Activated T-cell treated with anti-CD3 and anti-CD28 coated beads, Interleukin-2, amount 50 U/mL, for 72 hours (primary cell): ENCODE measurements at regions not wholly inside any gene's neighbourhood (a gene's known extent, or its start where the extent isn't known, plus 50 kb on each side); places are given as distances from the start of the nearest gene placed in this dataset.
"Not testable (repeated sequence)": the region's sequence is repeated elsewhere in the genome, so short reads cannot be mapped to it uniquely, and the experiment has no call there.

Source experiments
- ATAC-seq, 2 donors: fragments of 150-1000 bp; cut with Tn5 transposase; replicated peaks in 1 of 2; 2 replicates each; pipeline ENCODE4 v1.10.0; 2021; ENCODE audit warnings: moderate library complexity in 2 of 2, mild to moderate bottlenecking in 1 of 2
- DNase-seq, 2 donors: peaks; one replicate each; pipeline ENCODE4 v3.0.0; 2021 to 2022; ENCODE audit warnings: mixed read lengths in 1 of 2
- H3K27ac Mint-ChIP-seq: one replicate; pipeline ENCODE4 v1.8.0; 2022; ENCODE audit warnings: mild to moderate bottlenecking, moderate library complexity, mixed read lengths
- H3K27me3 Mint-ChIP-seq: one replicate; pipeline ENCODE4 v1.8.0; 2022; ENCODE audit warnings: low read depth, mixed read lengths
- H3K36me3 Mint-ChIP-seq, 2 donors: one replicate each; pipeline ENCODE4 v1.8.0; 2022; ENCODE audit warnings: mixed read lengths in 2 of 2, mild to moderate bottlenecking in 1 of 2; ENCODE audit not compliant: insufficient read depth in 2 of 2
- H3K4me1 Mint-ChIP-seq: one replicate; pipeline ENCODE4 v1.8.0; 2022; ENCODE audit warnings: low read depth, mixed read lengths
- H3K4me3 Mint-ChIP-seq, 2 donors: one replicate each; pipeline ENCODE4 v1.8.0; 2022; ENCODE audit warnings: mild to moderate bottlenecking in 2 of 2, mixed read lengths in 2 of 2, moderate library complexity in 2 of 2
- H3K9me3 Mint-ChIP-seq, 2 donors: one replicate each; pipeline ENCODE4 v1.8.0; 2022; ENCODE audit warnings: mixed read lengths in 2 of 2

DNA sequence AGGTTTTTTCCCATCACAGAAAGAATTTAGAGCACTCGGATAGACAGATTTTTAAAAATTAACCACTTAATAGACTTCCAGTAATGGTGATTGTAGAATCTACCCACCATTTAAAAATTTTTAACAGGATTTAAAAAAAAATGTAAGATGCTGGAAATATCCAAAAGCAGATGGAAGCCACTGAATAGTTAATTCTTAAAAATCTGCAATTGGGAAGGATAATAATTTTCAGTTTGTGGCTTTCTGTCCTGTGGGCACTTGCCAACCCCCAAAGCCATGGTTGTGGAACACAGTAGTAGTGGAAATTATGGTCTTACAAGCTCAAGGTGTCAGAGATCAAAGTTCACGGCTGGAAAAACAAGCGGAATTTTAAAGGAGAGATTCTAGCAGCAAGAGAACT is 101.0 kb upstream of the SP4 start:
- H3K9me3 Mint-ChIP-seq: peaks cover 2 to 4% of the 10 kb centered on the region in 2 donors
- H3K4me1 Mint-ChIP-seq: no peaks in the 10 kb centered on the region
- H3K27me3 Mint-ChIP-seq: no peaks in the 10 kb centered on the region
- DNase-seq (no peak), ATAC-seq (no peak)
- no peak overlapping the region for H3K27ac Mint-ChIP-seq
- H3K36me3 Mint-ChIP-seq: peaks cover 0 to 2% of the 10 kb centered on the region in 2 donors
- H3K4me3 Mint-ChIP-seq: no peak overlapping the region

DNA sequence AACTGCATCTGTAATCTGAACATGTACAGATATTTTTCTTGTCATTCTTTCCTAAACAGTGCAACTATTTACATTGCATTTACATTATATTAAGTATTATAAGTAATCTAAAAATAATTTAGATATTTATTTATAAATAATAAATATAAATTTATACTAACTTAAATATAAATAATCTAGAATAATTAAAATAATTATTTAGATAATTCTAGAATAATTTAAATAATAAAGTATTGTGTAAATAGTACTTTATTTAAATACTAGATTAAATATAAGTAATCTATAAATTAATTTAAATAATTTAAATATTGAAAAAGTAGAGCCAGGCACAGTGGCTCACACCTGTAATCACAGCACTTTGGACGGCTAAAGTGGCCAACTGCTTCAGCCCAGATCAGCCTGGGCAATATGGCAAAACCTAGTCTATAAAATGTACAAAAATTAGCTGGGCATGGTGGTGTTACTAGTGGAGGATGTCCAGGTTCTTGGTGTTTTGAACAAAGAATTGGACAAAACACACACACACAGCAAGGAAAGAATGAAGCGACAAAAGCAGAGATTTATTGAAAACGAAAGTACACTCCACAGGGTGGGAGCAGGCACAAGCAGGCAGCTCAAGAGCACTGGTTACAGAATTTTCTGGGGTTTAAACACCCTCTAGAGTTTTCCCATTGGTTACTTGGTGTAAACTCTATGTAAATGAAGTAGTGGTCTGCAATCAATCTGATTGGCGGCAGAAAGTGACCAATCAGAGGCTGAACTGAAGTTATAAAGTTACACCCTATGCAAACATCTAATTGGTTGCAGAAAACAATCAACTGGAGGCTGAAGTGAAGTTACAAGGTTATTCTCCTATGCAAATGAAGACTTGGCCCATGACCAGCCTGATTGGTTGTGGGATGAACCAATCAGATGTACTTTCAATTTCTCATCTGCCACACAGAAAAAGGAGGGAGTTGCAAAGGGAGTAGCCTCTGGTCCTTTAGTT is 100.2 kb upstream of the SP4 start:
- no peak overlapping the region for H3K27ac Mint-ChIP-seq
- DNase-seq: no peak
- no peaks in the 10 kb centered on the region for H3K27me3 Mint-ChIP-seq
- H3K36me3 Mint-ChIP-seq: peaks cover 0 to 2% of the 10 kb centered on the region in 2 donors
- peaks cover 2 to 4% of the 10 kb centered on the region in 2 donors for H3K9me3 Mint-ChIP-seq
- no peaks in the 10 kb centered on the region for H3K4me1 Mint-ChIP-seq
- ATAC-seq: no peak
- no peak overlapping the region for H3K4me3 Mint-ChIP-seq

DNA sequence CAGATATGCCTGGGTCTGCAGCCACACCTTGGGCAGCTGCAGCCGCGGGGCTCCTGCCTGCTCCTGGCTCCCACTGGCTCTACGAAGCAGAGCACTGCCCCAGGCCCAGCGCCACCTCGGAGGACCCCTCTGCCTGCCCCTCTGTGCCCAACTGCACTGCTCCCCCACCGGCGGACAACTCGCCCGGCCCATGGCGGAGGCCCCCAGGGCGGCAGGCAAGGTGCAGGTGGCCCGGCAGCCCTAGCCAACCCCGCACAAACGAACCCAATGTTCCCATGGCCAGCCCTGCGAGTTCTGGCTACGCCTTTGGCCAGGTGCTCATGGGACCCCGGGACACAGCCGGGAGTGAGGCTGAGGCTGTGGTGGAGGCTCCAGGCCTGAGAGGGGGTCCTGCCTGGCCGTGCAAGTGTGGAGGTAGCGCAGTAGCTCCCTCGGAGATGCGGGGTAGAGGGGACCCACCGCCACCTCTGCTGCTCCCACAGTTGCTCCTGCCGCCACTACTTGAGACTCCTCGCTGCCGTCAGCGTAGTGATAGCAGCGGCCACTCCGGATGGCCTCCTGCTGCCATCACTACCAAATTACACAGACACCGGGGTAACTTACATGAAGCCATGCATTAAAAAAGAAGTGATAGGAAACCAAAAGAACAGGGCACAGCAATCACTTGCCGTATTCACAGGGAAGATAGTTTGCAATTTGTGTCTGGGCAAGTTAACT is 97.3 kb upstream of the SP4 start:
- H3K4me1 Mint-ChIP-seq: no peaks in the 10 kb centered on the region
- no peak overlapping the region for H3K27ac Mint-ChIP-seq
- H3K9me3 Mint-ChIP-seq: peaks cover 2 to 4% of the 10 kb centered on the region in 2 donors
- no peak overlapping the region for H3K4me3 Mint-ChIP-seq
- no peaks in the 10 kb centered on the region for H3K27me3 Mint-ChIP-seq
- H3K36me3 Mint-ChIP-seq: peaks cover 0 to 2% of the 10 kb centered on the region in 2 donors
- DNase-seq (no peak), ATAC-seq (no peak)

DNA sequence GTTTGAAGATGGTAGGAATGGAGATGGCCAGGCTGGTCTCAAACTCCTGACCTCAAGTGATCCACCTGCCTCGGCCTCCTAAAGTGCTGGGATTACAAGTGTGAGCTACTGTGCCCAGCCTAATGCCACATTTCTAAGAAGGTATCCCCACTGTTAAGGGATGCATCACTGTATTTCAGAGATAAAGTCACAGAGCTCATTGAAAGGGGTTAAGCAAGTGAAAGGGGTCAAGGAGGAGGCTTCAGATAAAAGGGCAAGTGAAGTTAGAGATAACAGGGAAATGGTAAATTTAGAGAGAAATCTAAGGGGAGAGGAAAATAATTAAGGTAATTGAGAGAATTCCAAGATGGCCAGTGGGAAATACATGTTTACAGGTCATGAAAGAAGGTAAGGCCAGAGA is 93.0 kb upstream of the SP4 start:
- Mint-ChIP-seq H3K4me3 (no peak overlapping the region), H3K27me3 (no peaks in the 10 kb centered on the region), H3K36me3 (peaks cover 4 to 8% of the 10 kb centered on the region in 2 donors), H3K27ac (no peak overlapping the region), H3K9me3 (peaks cover 3 to 4% of the 10 kb centered on the region in 2 donors), H3K4me1 (peaks cover 31% of the 10 kb centered on the region)
- ATAC-seq (no peak), DNase-seq (no peak)

DNA sequence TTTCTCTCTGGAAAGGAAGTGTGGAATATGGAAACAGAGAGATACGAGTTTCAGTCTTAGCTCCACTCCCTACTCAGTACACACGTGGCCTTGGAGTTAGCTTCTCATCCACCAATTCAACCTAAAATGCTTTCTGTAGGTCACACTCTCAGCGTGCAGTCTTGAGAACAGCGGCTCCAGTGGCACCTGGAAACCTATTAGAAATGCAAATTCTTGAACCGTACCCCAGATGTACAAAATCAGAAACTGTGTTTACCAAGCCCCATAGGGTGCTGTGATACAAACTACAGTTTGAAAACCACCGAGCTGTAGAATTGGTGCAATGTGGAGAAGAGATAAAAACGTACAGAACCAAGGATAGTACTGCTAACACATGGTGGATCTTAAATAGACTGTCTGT is 91.1 kb upstream of the SP4 start:
- H3K27me3 Mint-ChIP-seq: no peaks in the 10 kb centered on the region
- DNase-seq (no peak), ATAC-seq (no peak)
- H3K4me3 Mint-ChIP-seq: no peak overlapping the region
- H3K9me3 Mint-ChIP-seq: peaks cover 3 to 5% of the 10 kb centered on the region in 2 donors
- peaks cover 4 to 20% of the 10 kb centered on the region in 2 donors for H3K36me3 Mint-ChIP-seq
- H3K4me1 Mint-ChIP-seq: peaks cover 44% of the 10 kb centered on the region
- no peak overlapping the region for H3K27ac Mint-ChIP-seq

DNA sequence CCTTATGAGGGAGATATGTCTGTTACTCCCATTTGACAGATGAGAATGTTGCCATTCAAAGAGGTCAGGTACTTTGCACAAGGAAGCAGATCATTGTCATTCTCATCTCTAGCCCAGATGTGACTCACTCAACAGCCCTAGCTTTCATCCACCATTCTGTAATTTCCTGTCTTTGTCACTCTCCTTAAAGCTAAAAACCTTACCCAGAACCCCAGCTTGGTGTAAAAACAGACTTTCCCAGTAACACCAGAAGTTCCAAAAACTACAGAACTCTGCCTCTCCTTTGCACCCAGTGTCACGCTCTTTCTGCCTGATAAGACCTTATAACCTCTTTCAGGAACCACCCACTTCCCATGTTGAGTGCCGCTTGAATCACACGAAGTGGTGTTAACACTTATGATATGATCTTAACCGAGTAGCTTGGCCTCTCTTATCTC is 89.1 kb upstream of the SP4 start:
- H3K4me1 Mint-ChIP-seq: peaks cover 44% of the 10 kb centered on the region
- peak overlapping the region; percentile 92 for H3K27ac Mint-ChIP-seq
- DNase-seq: peak; percentile 57 to 75
- H3K36me3 Mint-ChIP-seq: peaks cover 7 to 20% of the 10 kb centered on the region in 2 donors
- peak; percentile 97 for ATAC-seq
- H3K27me3 Mint-ChIP-seq: no peaks in the 10 kb centered on the region
- peaks cover 3 to 5% of the 10 kb centered on the region in 2 donors for H3K9me3 Mint-ChIP-seq
- peak overlapping the region; percentile 54 to 64 for H3K4me3 Mint-ChIP-seq

DNA sequence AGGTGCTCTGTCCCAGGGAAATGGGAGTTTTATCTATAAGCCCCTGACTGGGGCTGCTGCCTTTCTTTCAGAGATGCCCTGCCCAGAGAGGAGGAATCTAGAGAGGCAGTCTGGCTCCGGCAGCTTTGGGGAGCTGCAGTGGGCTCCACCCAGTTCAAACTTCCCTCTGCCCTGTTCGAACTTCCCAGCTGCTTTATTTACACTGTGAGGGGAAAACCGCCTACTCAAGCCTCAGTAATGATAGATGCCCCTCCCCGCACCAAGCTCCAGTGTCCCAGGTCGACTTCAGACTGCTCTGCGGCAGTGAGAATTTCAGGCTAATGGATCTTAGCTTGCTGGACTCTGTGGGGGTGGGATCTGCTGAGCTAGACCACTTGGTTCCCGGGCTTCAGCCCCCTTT is 83.0 kb upstream of the SP4 start:
- H3K9me3 Mint-ChIP-seq, ATAC-seq, H3K27me3 Mint-ChIP-seq, H3K27ac Mint-ChIP-seq, H3K4me3 Mint-ChIP-seq, DNase-seq: not testable (repeated sequence)
- peaks cover 5 to 12% of the 10 kb centered on the region in 2 donors for H3K36me3 Mint-ChIP-seq
- peaks cover 21% of the 10 kb centered on the region for H3K4me1 Mint-ChIP-seq

DNA sequence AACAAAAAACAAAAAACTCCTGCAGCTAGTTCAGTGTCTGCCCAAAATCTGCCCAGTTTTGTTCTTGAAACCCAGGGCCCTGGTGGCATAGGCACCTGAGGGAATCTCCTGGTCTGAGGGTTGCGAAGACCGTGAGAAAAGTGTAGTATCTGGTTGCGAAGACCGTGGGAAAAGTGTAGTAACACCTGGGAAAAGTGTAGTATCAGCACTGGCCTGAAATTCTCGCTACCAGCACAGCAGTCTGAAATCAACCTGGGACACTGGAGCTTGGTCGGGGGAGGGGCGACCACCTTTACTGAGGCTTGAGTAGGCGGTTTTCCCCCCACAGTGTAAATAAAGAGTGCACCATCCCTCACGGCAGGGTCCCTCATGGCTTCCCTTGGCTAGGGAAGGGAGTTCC is 82.5 kb upstream of the SP4 start:
- H3K36me3 Mint-ChIP-seq: peaks cover 5 to 8% of the 10 kb centered on the region in 2 donors

DNA sequence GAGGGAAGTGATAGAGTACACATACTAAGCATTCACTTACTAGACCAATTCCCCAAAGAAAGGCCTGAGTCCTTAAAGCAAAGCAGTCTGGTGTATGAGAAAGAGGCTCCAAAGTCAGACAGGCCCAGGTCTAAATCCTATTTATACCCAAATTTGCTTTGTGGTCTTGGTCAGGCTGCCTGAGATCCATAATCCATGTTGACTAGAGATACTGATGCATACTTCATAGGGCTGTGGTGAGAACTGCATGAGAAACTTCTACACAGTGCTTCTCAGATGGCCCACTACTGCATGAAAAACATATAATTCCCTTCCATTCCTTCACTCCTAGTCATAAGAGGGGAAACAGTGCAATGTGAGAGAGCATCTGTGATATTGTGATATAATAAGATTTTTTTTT is 81.6 kb upstream of the SP4 start:
- no peak overlapping the region for H3K4me3 Mint-ChIP-seq
- peaks cover 0 to 5% of the 10 kb centered on the region in 2 donors for H3K36me3 Mint-ChIP-seq
- H3K27me3 Mint-ChIP-seq: no peaks in the 10 kb centered on the region
- H3K4me1 Mint-ChIP-seq: peaks cover 8% of the 10 kb centered on the region
- no peak for DNase-seq
- H3K27ac Mint-ChIP-seq: no peak overlapping the region
- H3K9me3 Mint-ChIP-seq: no peaks in the 10 kb centered on the region
- no peak for ATAC-seq

More for the DNA sequence above, 82.5 kb upstream of the SP4 start:
- Mint-ChIP-seq H3K27ac (no peak overlapping the region), H3K27me3 (no peaks in the 10 kb centered on the region), H3K9me3 (no peaks in the 10 kb centered on the region), H3K4me3 (no peak overlapping the region), H3K4me1 (peaks cover 16% of the 10 kb centered on the region)
- no peak for DNase-seq
- no peak for ATAC-seq

DNA sequence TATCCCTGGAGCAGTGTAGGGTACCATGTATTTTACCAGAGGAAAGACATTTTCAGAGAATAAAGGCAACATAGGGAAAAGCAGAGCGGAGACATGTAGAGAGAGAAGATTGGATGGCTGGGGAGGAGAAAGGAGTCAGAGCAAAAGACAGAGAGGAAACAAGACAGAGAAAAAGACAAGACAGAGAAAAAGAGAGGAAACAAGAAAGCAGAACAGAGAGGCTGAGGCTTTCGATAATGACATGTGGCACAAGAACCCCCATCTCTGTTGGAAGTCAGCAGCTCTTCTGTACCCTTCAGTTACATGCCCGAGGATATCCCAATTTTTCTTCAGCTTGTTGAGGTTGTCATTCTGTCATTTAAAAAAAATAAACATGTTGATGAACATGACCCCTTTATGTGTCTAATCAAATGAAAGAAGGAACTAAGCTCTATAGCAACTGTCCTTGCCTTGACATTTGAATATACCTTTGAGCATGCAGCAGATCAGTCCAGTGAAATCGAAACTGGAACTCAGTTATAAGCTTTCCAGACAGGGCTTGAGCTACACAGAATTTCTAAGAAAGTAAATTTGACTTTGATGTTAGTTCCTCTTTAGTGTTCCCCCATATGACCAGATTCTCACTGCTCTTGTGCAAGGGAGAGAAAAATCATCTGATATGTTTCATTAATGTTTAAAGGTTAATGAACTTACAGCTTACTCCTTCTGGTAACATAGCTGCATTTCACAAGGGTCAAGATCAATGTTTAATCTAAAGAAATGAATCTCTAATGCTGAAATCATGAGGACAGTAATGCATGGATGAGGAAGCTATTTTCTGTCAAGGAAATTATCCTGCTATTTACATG is 75.1 kb upstream of the SP4 start:
- ATAC-seq: peak; percentile 77 to 82
- H3K4me3 Mint-ChIP-seq: peak overlapping the region; percentile 60 to 61

DNA sequence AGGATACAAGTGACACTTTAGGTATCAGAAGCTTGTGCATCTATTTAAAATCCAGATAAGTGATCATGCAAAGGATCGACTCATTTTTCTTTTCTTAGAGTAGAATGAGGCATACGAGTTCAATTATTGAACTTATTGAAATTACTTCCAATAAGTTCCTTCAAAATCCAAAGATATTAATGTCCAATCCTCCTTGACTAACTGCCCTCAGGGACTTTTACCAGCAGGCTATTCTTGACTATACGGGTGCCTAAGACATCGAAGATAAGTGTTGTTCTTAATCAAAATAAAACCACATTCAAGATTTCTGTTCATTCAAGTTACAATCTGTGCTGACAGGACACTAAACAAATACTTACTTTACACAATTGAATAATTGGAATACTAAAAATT is 74.5 kb upstream of the SP4 start:
- peak overlapping the region; percentile 63 for H3K27ac Mint-ChIP-seq
- peaks cover 1 to 2% of the 10 kb centered on the region in 2 donors for H3K9me3 Mint-ChIP-seq
- peaks cover 62% of the 10 kb centered on the region for H3K4me1 Mint-ChIP-seq
- H3K4me3 Mint-ChIP-seq: peak overlapping the region; percentile 60 to 61
- DNase-seq: no peak
- no peaks in the 10 kb centered on the region for H3K36me3 Mint-ChIP-seq
- ATAC-seq: no peak
- no peaks in the 10 kb centered on the region for H3K27me3 Mint-ChIP-seq

More for the DNA sequence above, 75.1 kb upstream of the SP4 start:
- Mint-ChIP-seq H3K36me3 (no peaks in the 10 kb centered on the region), H3K9me3 (peaks cover 1 to 2% of the 10 kb centered on the region in 2 donors), H3K4me1 (peaks cover 56% of the 10 kb centered on the region), H3K27ac (peak overlapping the region; percentile 61), H3K27me3 (no peaks in the 10 kb centered on the region)
- DNase-seq: peak in 1 of 2 donors; percentile 21

DNA sequence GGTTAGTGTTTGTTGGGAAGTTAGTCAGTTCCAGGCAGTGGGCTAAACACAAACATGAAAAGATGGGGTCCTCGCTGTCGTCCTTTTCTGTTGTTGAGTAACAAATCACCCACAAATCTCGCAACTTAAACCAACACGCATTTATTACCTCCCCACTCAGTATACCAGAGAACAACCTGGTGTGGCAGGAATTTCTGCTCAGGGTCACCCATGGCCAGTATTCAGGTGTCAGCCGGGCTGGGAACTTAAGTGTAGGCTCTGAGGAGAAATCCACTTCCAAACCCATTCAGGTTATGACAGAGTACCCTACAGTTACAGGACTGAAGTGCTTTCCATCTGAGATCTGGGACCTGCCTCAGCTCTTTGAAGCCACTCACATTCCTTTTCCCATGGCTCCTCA is 73.6 kb upstream of the SP4 start:
- Mint-ChIP-seq H3K9me3 (peaks cover 1 to 2% of the 10 kb centered on the region in 2 donors), H3K4me3 (peak overlapping the region; percentile 59 to 68), H3K27ac (peak overlapping the region; percentile 3), H3K36me3 (no peaks in the 10 kb centered on the region), H3K27me3 (no peaks in the 10 kb centered on the region), H3K4me1 (peaks cover 61% of the 10 kb centered on the region)
- no peak for DNase-seq
- ATAC-seq: no peak
